ENCODE measurements at regions not wholly inside any gene's neighbourhood (a gene's known extent, or its start where the extent isn't known, plus 50 kb on each side); places are given as distances from the start of the nearest gene placed in this dataset.
A peak's percentile ranks its signal among the peaks of the same experiment; 100 is the strongest.

GRCh38 chr5:105898183-105898582, 1772.6 kb downstream of the EFNA5 start:
- no peak overlapping the region for H3K4me3 Mint-ChIP-seq (ENCODE audit: unreplicated experiment)
- Histone ChIP-seq H3K79me2 (ENCODE audit: insufficient read depth, low read length) (no peaks in the 10 kb centered on the region), H3K4me3 (ENCODE audit: insufficient read depth, low read depth, low read length) (no peak overlapping the region), H2AFZ (ENCODE audit: low read depth, low read length) (no peak overlapping the region), H3K4me1 (ENCODE audit: insufficient read depth, low read length) (no peaks in the 10 kb centered on the region), H3K36me3 (ENCODE audit: insufficient read depth, low read length) (no peaks in the 10 kb centered on the region), H3K4me2 (ENCODE audit: low read length) (no peak overlapping the region), H3K27ac (ENCODE audit: low read depth, low read length) (no peak overlapping the region), H3K9me3 (ENCODE audit: insufficient read depth, low read depth, low read length) (no peaks in the 10 kb centered on the region), H3K27me3 (ENCODE audit: insufficient read depth, low read length) (no peaks in the 10 kb centered on the region), H4K20me1 (ENCODE audit: insufficient read depth, low read length) (no peaks in the 10 kb centered on the region), H3K9ac (ENCODE audit: low read length) (no peak overlapping the region)
- H3K27ac Mint-ChIP-seq (ENCODE audit: unreplicated experiment), result no peak overlapping the region
- H3K27me3 Mint-ChIP-seq (ENCODE audit: low read depth, unreplicated experiment), result no peaks in the 10 kb centered on the region
- no peaks in the 10 kb centered on the region for H3K4me1 Mint-ChIP-seq (ENCODE audit: low read depth, unreplicated experiment)
- no peak for TF ChIP-seq EZH2 (IDR thresholded peaks at IDR 0.05; ENCODE audit: insufficient read depth, low read length)
- TF ChIP-seq, protein P1, sequence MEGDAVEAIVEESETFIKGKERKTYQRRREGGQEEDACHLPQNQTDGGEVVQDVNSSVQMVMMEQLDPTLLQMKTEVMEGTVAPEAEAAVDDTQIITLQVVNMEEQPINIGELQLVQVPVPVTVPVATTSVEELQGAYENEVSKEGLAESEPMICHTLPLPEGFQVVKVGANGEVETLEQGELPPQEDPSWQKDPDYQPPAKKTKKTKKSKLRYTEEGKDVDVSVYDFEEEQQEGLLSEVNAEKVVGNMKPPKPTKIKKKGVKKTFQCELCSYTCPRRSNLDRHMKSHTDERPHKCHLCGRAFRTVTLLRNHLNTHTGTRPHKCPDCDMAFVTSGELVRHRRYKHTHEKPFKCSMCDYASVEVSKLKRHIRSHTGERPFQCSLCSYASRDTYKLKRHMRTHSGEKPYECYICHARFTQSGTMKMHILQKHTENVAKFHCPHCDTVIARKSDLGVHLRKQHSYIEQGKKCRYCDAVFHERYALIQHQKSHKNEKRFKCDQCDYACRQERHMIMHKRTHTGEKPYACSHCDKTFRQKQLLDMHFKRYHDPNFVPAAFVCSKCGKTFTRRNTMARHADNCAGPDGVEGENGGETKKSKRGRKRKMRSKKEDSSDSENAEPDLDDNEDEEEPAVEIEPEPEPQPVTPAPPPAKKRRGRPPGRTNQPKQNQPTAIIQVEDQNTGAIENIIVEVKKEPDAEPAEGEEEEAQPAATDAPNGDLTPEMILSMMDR (IDR thresholded peaks at IDR 0.05; ENCODE audit: insufficient read depth, low read depth, low read length), result no peak
- H3K9me3 Mint-ChIP-seq (ENCODE audit: unreplicated experiment), result no peaks in the 10 kb centered on the region
- no peaks in the 10 kb centered on the region for H3K36me3 Mint-ChIP-seq (ENCODE audit: low read depth, unreplicated experiment)
- FAIRE-seq (no peak), DNase-seq (ENCODE audit: low read depth) (no peak)

DNA sequence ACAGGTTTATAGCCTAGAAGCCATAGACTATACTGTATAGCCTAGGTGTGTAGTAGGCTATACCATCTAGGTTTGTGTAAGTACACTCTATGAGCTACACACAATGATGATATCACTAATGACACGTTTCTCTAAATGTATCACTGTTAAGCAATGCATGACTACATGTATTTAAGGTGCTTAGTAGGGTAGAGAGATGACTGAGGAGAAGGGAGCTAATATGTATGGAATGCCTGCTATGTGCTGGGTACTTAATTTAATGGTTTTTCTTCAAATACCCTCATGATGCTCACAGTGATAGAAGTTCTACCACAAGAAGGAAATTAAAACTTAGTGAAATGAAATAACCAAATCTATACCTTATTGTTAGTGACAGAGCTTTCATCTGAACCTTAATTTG, 1785.5 kb downstream of the EFNA5 start:
- H3K27me3 Mint-ChIP-seq (ENCODE audit: low read depth, unreplicated experiment), result no peaks in the 10 kb centered on the region
- Histone ChIP-seq H3K9me3 (ENCODE audit: insufficient read depth, low read depth, low read length) (no peaks in the 10 kb centered on the region), H3K4me3 (ENCODE audit: insufficient read depth, low read depth, low read length) (no peak overlapping the region), H4K20me1 (ENCODE audit: insufficient read depth, low read length) (no peaks in the 10 kb centered on the region), H3K27me3 (ENCODE audit: insufficient read depth, low read length) (no peaks in the 10 kb centered on the region), H3K27ac (ENCODE audit: low read depth, low read length) (no peak overlapping the region), H2AFZ (ENCODE audit: low read depth, low read length) (no peak overlapping the region), H3K4me2 (ENCODE audit: low read length) (no peak overlapping the region), H3K4me1 (ENCODE audit: insufficient read depth, low read length) (no peaks in the 10 kb centered on the region), H3K36me3 (ENCODE audit: insufficient read depth, low read length) (no peaks in the 10 kb centered on the region), H3K9ac (ENCODE audit: low read length) (no peak overlapping the region), H3K79me2 (ENCODE audit: insufficient read depth, low read length) (no peaks in the 10 kb centered on the region)
- TF ChIP-seq, protein P1 (IDR thresholded peaks at IDR 0.05; ENCODE audit: insufficient read depth, low read depth, low read length), result no peak
- no peak for TF ChIP-seq EZH2 (IDR thresholded peaks at IDR 0.05; ENCODE audit: insufficient read depth, low read length)
- H3K9me3 Mint-ChIP-seq (ENCODE audit: unreplicated experiment), result no peaks in the 10 kb centered on the region
- peaks cover 5% of the 10 kb centered on the region for H3K4me1 Mint-ChIP-seq (ENCODE audit: low read depth, unreplicated experiment)
- H3K36me3 Mint-ChIP-seq (ENCODE audit: low read depth, unreplicated experiment), result no peaks in the 10 kb centered on the region
- peak overlapping the region; percentile 72 for H3K27ac Mint-ChIP-seq (ENCODE audit: unreplicated experiment)
- peak; percentile 19 for DNase-seq (ENCODE audit: low read depth)
- no peak for FAIRE-seq
- H3K4me3 Mint-ChIP-seq (ENCODE audit: unreplicated experiment), result no peak overlapping the region

- Histone ChIP-seq H3K4me3 (ENCODE audit: insufficient read depth, low read depth, low read length) (no peak overlapping the region), H3K9me3 (ENCODE audit: insufficient read depth, low read depth, low read length) (no peaks in the 10 kb centered on the region), H3K27me3 (ENCODE audit: insufficient read depth, low read length) (no peaks in the 10 kb centered on the region), H2AFZ (ENCODE audit: low read depth, low read length) (no peak overlapping the region), H3K27ac (ENCODE audit: low read depth, low read length) (no peak overlapping the region), H3K4me1 (ENCODE audit: insufficient read depth, low read length) (no peaks in the 10 kb centered on the region), H3K36me3 (ENCODE audit: insufficient read depth, low read length) (no peaks in the 10 kb centered on the region), H3K79me2 (ENCODE audit: insufficient read depth, low read length) (no peaks in the 10 kb centered on the region), H3K4me2 (ENCODE audit: low read length) (no peak overlapping the region), H3K9ac (ENCODE audit: low read length) (no peak overlapping the region), H4K20me1 (ENCODE audit: insufficient read depth, low read length) (no peaks in the 10 kb centered on the region)
- H3K27me3 Mint-ChIP-seq (ENCODE audit: low read depth, unreplicated experiment), result no peaks in the 10 kb centered on the region
- TF ChIP-seq EZH2 (IDR thresholded peaks at IDR 0.05; ENCODE audit: insufficient read depth, low read length), result no peak
- TF ChIP-seq, protein P1 (IDR thresholded peaks at IDR 0.05; ENCODE audit: insufficient read depth, low read depth, low read length), result no peak
- no peak overlapping the region for H3K4me3 Mint-ChIP-seq (ENCODE audit: unreplicated experiment)
- peaks cover 5% of the 10 kb centered on the region for H3K4me1 Mint-ChIP-seq (ENCODE audit: low read depth, unreplicated experiment)
- FAIRE-seq (no peak), DNase-seq (ENCODE audit: low read depth) (no peak)
- no peaks in the 10 kb centered on the region for H3K36me3 Mint-ChIP-seq (ENCODE audit: low read depth, unreplicated experiment)
- H3K27ac Mint-ChIP-seq (ENCODE audit: unreplicated experiment), result no peak overlapping the region
- H3K9me3 Mint-ChIP-seq (ENCODE audit: unreplicated experiment), result no peaks in the 10 kb centered on the region
Measured at GRCh38 chr5:105882956-105883481, 1787.7 kb downstream of the EFNA5 start.

Data from astrocyte (in vitro differentiated cells and primary cell).